HCT116 (cell line): ENCODE measurements at regions not wholly inside any gene's neighbourhood (a gene's known extent, or its start where the extent isn't known, plus 50 kb on each side); places are given as distances from the start of the nearest gene placed in this dataset.

Experiments used
- ATAC-seq: fragments of 200-7000 bp; cut with Tn5 transposase; 2 replicates; pipeline ENCODE4 v1.9.1; 2020; ENCODE audit warnings: mild to moderate bottlenecking, moderate library complexity
- BruUV-seq: library from RNA; stranded (reverse); fragments of 400-500 nt; replicated peaks from 2 replicates; lab custom pipeline; 2021; lab: Mats Ljungman, UMichigan
- CTCF ChIA-PET: fragments of 300-600 bp; sonication (Branson Sonifier 250); formaldehyde crosslinking; loops from one replicate; lab custom pipeline; 2021; ENCODE audit warnings: antibody characterized with exemption; lab: Charles Lee
- POLR2A ChIA-PET: fragments of 300-600, 350-600 bp; sonication (Branson Sonifier 250); formaldehyde crosslinking; loops from one replicate; lab custom pipeline; 2021; ENCODE audit warnings: antibody characterized with exemption; lab: Charles Lee
- RAD21 ChIA-PET, 2 experiments: fragments of 300-600 bp; sonication (Branson Sonifier 250); formaldehyde crosslinking; loops; one replicate each; lab custom pipeline; 2023; ENCODE audit warnings: low total read pairs in 2 of 2; ENCODE audit not compliant: uncharacterized antibody in 2 of 2, unreplicated experiment in 2 of 2, low non-redundant PET in 1 of 2; lab: Charles Lee
- DNase-seq: peaks from one replicate; pipeline ENCODE4 v3.0.0-alpha.2; 2010; ENCODE audit warnings: low read depth, low spot score
- H2AFZ ChIP-seq: fragments of 200-600 bp; shearing (Covaris generic), sonication (generic); 2 replicates; pipeline ENCODE4 v1.6.1; 2017; ENCODE audit warnings: low read depth, mixed run types, mixed read lengths, antibody characterized with exemption, low read length; ENCODE audit not compliant: poor library complexity, severe bottlenecking
- H3K27ac ChIP-seq: 2 replicates; pipeline ENCODE4 v1.5.1; 2012; ENCODE audit warnings: low read depth, low read length
- H3K27me3 ChIP-seq: fragments of 200-600 bp; sonication (generic); 2 replicates; pipeline ENCODE4 v1.6.1; 2016; ENCODE audit warnings: mixed run types, low read length, mixed read lengths; ENCODE audit not compliant: insufficient read depth
- H3K36me3 ChIP-seq, 2 experiments: fragments of 200-500 bp in 1 of 2; fragments of 200-600 bp in 1 of 2; sonication (Bioruptor generic) in 1 of 2; sonication (generic) in 1 of 2; 2 replicates each; pipeline versions ENCODE4 v1.5.1 to v1.6.1; 2014 to 2016; ENCODE audit warnings: low read length in 2 of 2, inconsistent platforms in 1 of 2, mixed read lengths in 1 of 2, mixed run types in 1 of 2; ENCODE audit not compliant: insufficient read depth in 2 of 2, control insufficient read depth in 1 of 2
- H3K4me1 ChIP-seq, 2 experiments: fragments of 200-600 bp in 1 of 2; sonication (generic) in 1 of 2; 2 replicates each; pipeline versions ENCODE4 v1.5.1 to v1.6.1; 2012 to 2017; ENCODE audit warnings: low read length in 2 of 2, inconsistent platforms in 1 of 2, mild to moderate bottlenecking in 1 of 2, mixed read lengths in 1 of 2, mixed run types in 1 of 2, moderate library complexity in 1 of 2; ENCODE audit not compliant: insufficient read depth in 2 of 2, control insufficient read depth in 1 of 2
- H3K4me2 ChIP-seq: fragments of 200-600 bp; sonication (generic); 2 replicates; pipeline ENCODE4 v1.6.1; 2017; ENCODE audit warnings: mixed run types, low read length, mixed read lengths
- H3K4me3 ChIP-seq, 2 experiments: fragments of 200-600 bp in 1 of 2; sonication (generic) in 1 of 2; replicated peaks in 1 of 2; 2 replicates each; pipeline ENCODE4 v1.5.1; 2011 to 2016; ENCODE audit warnings: low read length in 2 of 2, control low read depth in 1 of 2, low read depth in 1 of 2, mild to moderate bottlenecking in 1 of 2, mixed read lengths in 1 of 2, mixed run types in 1 of 2
- H3K79me2 ChIP-seq: fragments of 200-600 bp; sonication (generic); 2 replicates; pipeline ENCODE4 v1.6.1; 2017; ENCODE audit warnings: mild to moderate bottlenecking, mixed run types, low read length, moderate library complexity, mixed read lengths; ENCODE audit not compliant: insufficient read depth
- H3K9ac ChIP-seq: fragments of 200-600 bp; sonication (generic); 2 replicates; pipeline ENCODE4 v1.6.1; 2016; ENCODE audit warnings: low read length, mixed read lengths
- H3K9me2 ChIP-seq: fragments of 200-600 bp; sonication (generic), shearing (Covaris generic); 2 replicates; pipeline ENCODE4 v1.6.1; 2017; ENCODE audit warnings: mixed run types, mild to moderate bottlenecking, moderate library complexity; ENCODE audit not compliant: insufficient read depth
- H3K9me3 ChIP-seq, 2 experiments: fragments of 200-500 bp in 1 of 2; fragments of 200-600 bp in 1 of 2; sonication (Bioruptor generic) in 1 of 2; sonication (generic) in 1 of 2; 2 replicates each; pipeline ENCODE4 v1.6.1; 2014 to 2017; ENCODE audit warnings: low read length in 2 of 2, mixed read lengths in 2 of 2, inconsistent platforms in 1 of 2, low read depth in 1 of 2, mild to moderate bottlenecking in 1 of 2, mixed run types in 1 of 2, moderate library complexity in 1 of 2; ENCODE audit not compliant: control insufficient read depth in 1 of 2, insufficient read depth in 1 of 2
- H4K20me1 ChIP-seq: fragments of 200-600 bp; sonication (generic), shearing (Covaris generic); 2 replicates; pipeline ENCODE4 v1.6.1; 2017; ENCODE audit warnings: mixed run types, mild to moderate bottlenecking, moderate library complexity; ENCODE audit not compliant: insufficient read depth
- EZH2phosphoT487 ChIP-seq: fragments of 200-600 bp; IDR thresholded peaks from 2 replicates; pipeline ENCODE4 v1.6.1; 2018; ENCODE audit warnings: antibody characterized with exemption, borderline replicate concordance
- FOSL1 ChIP-seq: IDR thresholded peaks from 2 replicates; pipeline ENCODE4 v1.6.1; 2012; ENCODE audit warnings: low read depth
- POLR2AphosphoS5 ChIP-seq: IDR thresholded peaks from 2 replicates; pipeline ENCODE4 v1.6.1; 2011; ENCODE audit warnings: mild to moderate bottlenecking, low read depth, low read length, moderate library complexity
- RAD21 ChIP-seq: IDR thresholded peaks from 2 replicates; pipeline ENCODE4 v1.6.1; 2012; ENCODE audit warnings: low read depth, mild to moderate bottlenecking
- SIN3A ChIP-seq: IDR thresholded peaks from 2 replicates; pipeline ENCODE4 v1.6.1; 2012; ENCODE audit warnings: low read depth
- SP1 ChIP-seq: IDR thresholded peaks from 2 replicates; pipeline ENCODE4 v1.6.1; 2012; ENCODE audit warnings: low read depth
- ZFX ChIP-seq: fragments of 450-650 bp; IDR thresholded peaks from 2 replicates; pipeline ENCODE4 v1.6.1; 2017
- intact Hi-C: fragments of 100-400 bp; cut with micrococcal nuclease; formaldehyde crosslinking; loops from 2 replicates; pipeline ENCODE4 v1.10.0; 2022

DNA sequence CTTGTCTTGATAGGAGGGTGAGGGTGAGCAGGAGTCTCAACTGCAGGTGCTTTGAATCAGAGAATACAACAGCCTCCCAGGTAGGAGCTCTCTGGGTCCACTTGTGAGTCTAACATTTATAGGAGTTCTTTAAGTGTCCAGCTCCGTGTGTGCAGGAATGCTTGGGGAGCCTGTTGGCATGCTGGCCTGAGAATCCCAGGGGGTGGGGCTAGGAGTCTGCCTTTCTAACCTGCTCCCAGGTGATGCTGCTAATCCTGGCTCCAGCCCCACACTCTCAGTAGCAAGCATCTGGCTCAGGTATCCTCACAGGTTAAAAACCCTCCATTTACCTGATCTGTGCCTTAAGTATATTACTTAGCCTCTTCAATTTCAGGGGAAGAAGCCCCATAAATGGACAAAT is 368.9 kb downstream of the RBM26 start:
- intact Hi-C loops: no loop called here
- no peak for ATAC-seq

DNA sequence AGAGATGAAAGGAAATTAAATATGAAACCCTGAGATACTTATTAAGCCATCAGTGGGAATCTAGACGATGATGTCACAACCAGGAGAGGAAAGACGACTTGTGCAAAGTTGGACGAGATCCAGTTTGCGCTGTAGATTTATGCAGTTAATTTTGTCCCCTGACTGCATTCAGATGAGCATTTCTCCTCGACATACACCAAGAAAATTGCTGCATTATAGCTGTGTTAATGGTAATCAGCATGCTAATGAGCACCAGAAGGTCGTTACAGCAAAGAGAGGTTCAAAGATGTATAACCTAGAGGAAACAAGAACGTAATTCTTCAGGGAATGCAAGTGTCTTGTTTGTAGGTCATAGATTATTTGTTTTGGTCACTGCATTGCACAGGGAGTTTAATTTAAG is 371.7 kb downstream of the RBM26 start:
- no peaks in the 10 kb centered on the region for H3K79me2 ChIP-seq
- no peak overlapping the region for H2AFZ ChIP-seq
- no peak for TF ChIP-seq RAD21
- no peak for TF ChIP-seq POLR2AphosphoS5
- DNase-seq (no peak), ATAC-seq (no peak)
- H3K9ac ChIP-seq: no peak overlapping the region
- ChIA-PET RAD21 (interaction anchor here in 1 of 2 experiments (0.6 kb wide), 1 partner anchor 285 kb away, joined by 3 read pairs; no protein-coding TSS in a partner anchor), POLR2A (no interaction called here), CTCF (no interaction called here)
- H3K27ac ChIP-seq: no peak overlapping the region
- no peaks in the 10 kb centered on the region for H3K4me1 ChIP-seq
- H3K4me2 ChIP-seq: no peak overlapping the region
- H3K4me3 ChIP-seq: no peak overlapping the region
- H3K27me3 ChIP-seq: peaks cover 10% of the 10 kb centered on the region
- no peaks in the 10 kb centered on the region for H3K9me3 ChIP-seq
- H3K36me3 ChIP-seq: no peaks in the 10 kb centered on the region
- intact Hi-C loops: no loop called here
- no TSS peak for BruUV-seq
- H3K9me2 ChIP-seq: no peaks in the 10 kb centered on the region
- H4K20me1 ChIP-seq: no peaks in the 10 kb centered on the region

More for the DNA sequence above, 368.9 kb downstream of the RBM26 start:
- no peaks in the 10 kb centered on the region for H3K36me3 ChIP-seq
- POLR2A ChIA-PET: no interaction called here
- H3K27ac ChIP-seq: no peak overlapping the region
- no peak overlapping the region for H3K4me3 ChIP-seq
- TF ChIP-seq ZFX (no peak), POLR2AphosphoS5 (no peak), EZH2phosphoT487 (no peak), SP1 (no peak), RAD21 (no peak), FOSL1 (no peak), SIN3A (no peak)
- TF ChIP-seq, all 23 proteins: peak for 0
- H3K9me3 ChIP-seq: no peaks in the 10 kb centered on the region
- no peaks in the 10 kb centered on the region for H3K4me1 ChIP-seq
- 0 out of 2 replicates have a peak, but pooled peaks cover 3% of the 10 kb centered on the region for H4K20me1 ChIP-seq
- no peaks in the 10 kb centered on the region for H3K79me2 ChIP-seq
- no peak overlapping the region for H3K4me2 ChIP-seq
- no TSS peak for BruUV-seq
- ChIA-PET RAD21 (no interaction called here), CTCF (no interaction called here)
- H2AFZ ChIP-seq: no peak overlapping the region
- H3K27me3 ChIP-seq: peaks cover 6% of the 10 kb centered on the region
- DNase-seq: no peak
- no peak overlapping the region for H3K9ac ChIP-seq
- H3K9me2 ChIP-seq: no peaks in the 10 kb centered on the region
